OCI-LY3 (cell line): ENCODE measurements at regions not wholly inside any gene's neighbourhood (a gene's known extent, or its start where the extent isn't known, plus 50 kb on each side); places are given as distances from the start of the nearest gene placed in this dataset.

Experiments
- H2AFZ ChIP-seq: fragments of 200-600, 300-600 bp; shearing (Covaris generic); 2 replicates; pipeline ENCODE4 v1.6.0; 2014; ENCODE audit warnings: antibody characterized with exemption, low read depth, low read length
- H3K27ac ChIP-seq: fragments of 200-600, 300-600 bp; sonication (generic); 2 replicates; pipeline ENCODE4 v1.5.1; 2014; ENCODE audit warnings: mild to moderate bottlenecking, low read length, moderate library complexity, mixed read lengths
- H3K27me3 ChIP-seq: fragments of 200-600, 300-600 bp; sonication (generic); 2 replicates; pipeline ENCODE4 v1.6.1; 2014; ENCODE audit warnings: low read depth, low read length, mixed read lengths
- H3K36me3 ChIP-seq: fragments of 200-600, 300-600 bp; sonication (generic); replicated peaks from 2 replicates; pipeline ENCODE3; 2014; ENCODE audit warnings: low read depth, low read length, mixed read lengths
- H3K4me1 ChIP-seq: fragments of 300-600, 200-600 bp; sonication (generic); 2 replicates; pipeline ENCODE4 v1.6.1; 2014; ENCODE audit warnings: low read length, mixed read lengths
- H3K4me2 ChIP-seq: fragments of 200-600, 300-600 bp; sonication (generic); 2 replicates; pipeline ENCODE4 v1.6.1; 2014; ENCODE audit warnings: low read length, mixed read lengths
- H3K4me3 ChIP-seq: fragments of 300-600, 200-600 bp; sonication (generic); 2 replicates; pipeline ENCODE4 v1.5.1; 2014; ENCODE audit warnings: antibody characterized with exemption, mild to moderate bottlenecking, low read length, moderate library complexity
- H3K79me2 ChIP-seq: fragments of 300-600, 200-600 bp; shearing (Covaris generic); 2 replicates; pipeline ENCODE4 v1.6.1; 2014; ENCODE audit warnings: mild to moderate bottlenecking, low read length, mixed read lengths
- H3K9ac ChIP-seq: fragments of 300-600, 200-600 bp; shearing (Covaris generic); 2 replicates; pipeline ENCODE4 v1.6.0; 2014; ENCODE audit warnings: mild to moderate bottlenecking, low read length, moderate library complexity
- H3K9me3 ChIP-seq: fragments of 200-600, 300-600 bp; shearing (Covaris generic); 2 replicates; pipeline ENCODE4 v1.6.1; 2014; ENCODE audit warnings: low read length, mixed read lengths; ENCODE audit not compliant: insufficient read depth
- H4K20me1 ChIP-seq: fragments of 200-600, 300-600 bp; sonication (generic); 2 replicates; pipeline ENCODE4 v1.6.1; 2016; ENCODE audit warnings: low read length, mixed read lengths; ENCODE audit not compliant: insufficient read depth
- CTCF ChIP-seq: fragments of 200-600, 300-600 bp; sonication (generic); IDR thresholded peaks from 2 replicates; pipeline ENCODE4 v1.5.1; 2014; ENCODE audit warnings: antibody characterized with exemption, low read length, low read depth
- EZH2phosphoT487 ChIP-seq: fragments of 200-600 bp; shearing (Covaris generic); IDR thresholded peaks from 2 replicates; pipeline ENCODE4 v1.6.1; 2018; ENCODE audit warnings: antibody characterized with exemption, mixed run types, low read depth

- Histone ChIP-seq H3K27ac (no peak overlapping the region), H2AFZ (no peak overlapping the region), H3K9ac (no peak overlapping the region), H3K79me2 (no peaks in the 10 kb centered on the region), H3K4me2 (no peak overlapping the region), H3K4me1 (no peaks in the 10 kb centered on the region), H3K27me3 (no peaks in the 10 kb centered on the region), H3K4me3 (no peak overlapping the region), H4K20me1 (no peaks in the 10 kb centered on the region), H3K36me3 (peaks cover 10% of the 10 kb centered on the region), H3K9me3 (peaks cover 9% of the 10 kb centered on the region; the same call in 1 of the 2 replicates)
- no peak for TF ChIP-seq CTCF
- TF ChIP-seq EZH2phosphoT487, result no peak
These were observed 221.1 kb downstream of the SLC38A4 start for GRCh38 chr12:46604684-46605083.

- H3K9ac ChIP-seq, result no peak overlapping the region
- peaks cover 10% of the 10 kb centered on the region for H3K36me3 ChIP-seq
- TF ChIP-seq CTCF (no peak), EZH2phosphoT487 (no peak)
- H3K4me2 ChIP-seq, result no peak overlapping the region
- H3K27ac ChIP-seq, result no peak overlapping the region
- H3K79me2 ChIP-seq, result no peaks in the 10 kb centered on the region
- peaks cover 9% of the 10 kb centered on the region; the same call in 1 of the 2 replicates for H3K9me3 ChIP-seq
- no peaks in the 10 kb centered on the region for H3K4me1 ChIP-seq
- H3K27me3 ChIP-seq, result no peaks in the 10 kb centered on the region
- no peaks in the 10 kb centered on the region for H4K20me1 ChIP-seq
- no peak overlapping the region for H2AFZ ChIP-seq
- no peak overlapping the region for H3K4me3 ChIP-seq
These were observed 221.9 kb downstream of the SLC38A4 start for GRCh38 chr12:46603776-46604456.

- H3K27ac ChIP-seq, result no peak overlapping the region
- H3K9me3 ChIP-seq, result peaks cover 9% of the 10 kb centered on the region; the same call in 1 of the 2 replicates
- H2AFZ ChIP-seq, result no peak overlapping the region
- H3K27me3 ChIP-seq, result no peaks in the 10 kb centered on the region
- no peak overlapping the region for H3K4me3 ChIP-seq
- H4K20me1 ChIP-seq, result no peaks in the 10 kb centered on the region
- no peak overlapping the region for H3K4me2 ChIP-seq
- H3K4me1 ChIP-seq, result no peaks in the 10 kb centered on the region
- no peaks in the 10 kb centered on the region for H3K79me2 ChIP-seq
- peaks cover 10% of the 10 kb centered on the region for H3K36me3 ChIP-seq
- no peak overlapping the region for H3K9ac ChIP-seq
- TF ChIP-seq EZH2phosphoT487, result no peak
- no peak for TF ChIP-seq CTCF
These were observed 223.3 kb downstream of the SLC38A4 start for GRCh38 chr12:46602474-46602873.

GRCh38 chr12:46590991-46591703, 218.6 kb upstream of the SLC38A2 start:
- TF ChIP-seq EZH2phosphoT487 (no peak), CTCF (no peak)
- Histone ChIP-seq H4K20me1 (no peaks in the 10 kb centered on the region), H3K36me3 (no peaks in the 10 kb centered on the region), H3K27ac (no peak overlapping the region), H2AFZ (no peak overlapping the region), H3K9ac (no peak overlapping the region), H3K4me3 (no peak overlapping the region), H3K27me3 (no peaks in the 10 kb centered on the region), H3K9me3 (no peaks in the 10 kb centered on the region), H3K4me2 (no peak overlapping the region), H3K79me2 (no peaks in the 10 kb centered on the region), H3K4me1 (no peaks in the 10 kb centered on the region)
